GM06990 (cell line): ENCODE measurements at regions not wholly inside any gene's neighbourhood (a gene's known extent, or its start where the extent isn't known, plus 50 kb on each side); places are given as distances from the start of the nearest gene placed in this dataset.

Experiments
- DNase-seq: peaks from one replicate; pipeline ENCODE4 v3.0.0-alpha.2; 2011; ENCODE audit not compliant: insufficient read length; ENCODE audit errors: extremely low read depth
- H3K27me3 ChIP-seq: replicated peaks from 2 replicates; pipeline ENCODE4 v1.6.0; 2011; ENCODE audit warnings: low read length; ENCODE audit not compliant: control insufficient read depth, insufficient read depth
- H3K36me3 ChIP-seq: 2 replicates; pipeline ENCODE4 v1.5.1; 2011; ENCODE audit warnings: low read length; ENCODE audit not compliant: control insufficient read depth, insufficient read depth
- H3K4me3 ChIP-seq: replicated peaks from 2 replicates; pipeline ENCODE4 v1.5.1; 2011; ENCODE audit warnings: low read depth, mild to moderate bottlenecking, control low read depth, low read length
- CTCF ChIP-seq: IDR thresholded peaks from 2 replicates; pipeline ENCODE4 v1.5.1; 2011; ENCODE audit warnings: low read length, control low read depth, mild to moderate bottlenecking, inconsistent platforms; ENCODE audit not compliant: insufficient read depth, poor library complexity, severe bottlenecking

GRCh38 chr2:219878516-219878915, 251.1 kb downstream of the SLC4A3 start:
- no peak for DNase-seq
- H3K36me3 ChIP-seq = no peaks in the 10 kb centered on the region
- no peak overlapping the region for H3K4me3 ChIP-seq
- no peak for TF ChIP-seq CTCF
- no peaks in the 10 kb centered on the region for H3K27me3 ChIP-seq

- no peak overlapping the region for H3K4me3 ChIP-seq
- DNase-seq = no peak
- H3K36me3 ChIP-seq = no peaks in the 10 kb centered on the region
- TF ChIP-seq CTCF = no peak
- H3K27me3 ChIP-seq = no peaks in the 10 kb centered on the region
These were observed 254.4 kb downstream of the SLC4A3 start for GRCh38 chr2:219881851-219882250.

GRCh38 chr2:219886615-219887014, 259.2 kb downstream of the SLC4A3 start:
- Histone ChIP-seq H3K4me3 (no peak overlapping the region), H3K27me3 (no peaks in the 10 kb centered on the region; the same call in 1 of the 2 replicates), H3K36me3 (no peaks in the 10 kb centered on the region)
- TF ChIP-seq CTCF = no peak
- no peak for DNase-seq

- H3K4me3 ChIP-seq = no peak overlapping the region
- H3K36me3 ChIP-seq = no peaks in the 10 kb centered on the region
- DNase-seq = no peak
- H3K27me3 ChIP-seq = no peaks in the 10 kb centered on the region; the same call in 1 of the 2 replicates
- no peak for TF ChIP-seq CTCF
These were observed 260.4 kb downstream of the SLC4A3 start for GRCh38 chr2:219887870-219888269.

GRCh38 chr2:219893541-219893940, 266.1 kb downstream of the SLC4A3 start:
- Histone ChIP-seq H3K4me3 (no peak overlapping the region), H3K27me3 (no peaks in the 10 kb centered on the region; the same call in 1 of the 2 replicates), H3K36me3 (no peaks in the 10 kb centered on the region)
- DNase-seq = no peak
- TF ChIP-seq CTCF = no peak

GRCh38 chr2:219897456-219897855, 270.0 kb downstream of the SLC4A3 start:
- no peak for TF ChIP-seq CTCF
- DNase-seq = no peak
- Histone ChIP-seq H3K27me3 (no peaks in the 10 kb centered on the region), H3K4me3 (no peak overlapping the region), H3K36me3 (no peaks in the 10 kb centered on the region)
